ENCODE measurements at regions not wholly inside any gene's neighbourhood (a gene's known extent, or its start where the extent isn't known, plus 50 kb on each side); places are given as distances from the start of the nearest gene placed in this dataset.

DNA sequence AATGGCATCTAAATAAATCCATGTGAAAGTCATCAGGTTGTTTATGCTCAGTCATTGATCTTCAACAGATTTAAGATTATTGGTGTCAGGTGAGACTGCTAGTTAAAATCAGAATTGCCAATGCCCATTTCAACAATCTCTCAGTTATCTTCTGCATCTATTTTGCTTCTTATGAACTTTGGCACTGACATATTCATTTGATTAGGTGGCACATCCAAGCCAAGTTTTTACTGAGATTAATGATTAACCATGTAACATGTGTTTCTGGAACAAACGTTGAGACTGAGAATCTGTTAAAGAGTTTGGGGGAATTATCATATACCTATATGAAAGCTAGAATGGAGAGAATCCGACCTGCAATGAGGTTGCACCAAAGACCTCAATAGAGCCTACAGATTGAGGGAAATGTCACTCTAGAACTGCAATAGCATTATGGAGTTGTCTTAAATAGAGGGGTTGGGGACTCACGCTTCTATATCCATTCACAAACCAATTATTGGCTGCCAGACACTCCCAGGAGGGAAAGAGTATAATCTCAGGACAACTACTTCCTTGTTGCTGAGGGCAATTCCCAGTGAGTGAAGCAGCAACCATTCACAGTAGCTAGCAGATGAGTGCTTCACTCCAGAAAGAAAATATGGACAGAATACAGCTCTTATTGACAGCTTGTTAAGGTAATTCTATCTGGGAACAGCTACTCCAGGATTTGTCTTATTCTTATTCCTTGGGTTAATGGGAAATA is 891.3 kb downstream of the SQOR start:
- H3K9me3 Mint-ChIP-seq (ENCODE audit: low read depth), result peaks cover 3% of the 10 kb centered on the region
- no peaks in the 10 kb centered on the region for H3K27me3 Mint-ChIP-seq
- no peak overlapping the region for H3K27ac Mint-ChIP-seq
- no peak overlapping the region for H3K4me3 Mint-ChIP-seq (ENCODE audit: low read depth)
- no peak for DNase-seq (ENCODE audit: low spot score, unreplicated experiment)
- no peaks in the 10 kb centered on the region for H3K36me3 Mint-ChIP-seq (ENCODE audit: insufficient read depth)
- H3K4me1 Mint-ChIP-seq (ENCODE audit: low read depth), result no peaks in the 10 kb centered on the region
- TF ChIP-seq, protein P1, sequence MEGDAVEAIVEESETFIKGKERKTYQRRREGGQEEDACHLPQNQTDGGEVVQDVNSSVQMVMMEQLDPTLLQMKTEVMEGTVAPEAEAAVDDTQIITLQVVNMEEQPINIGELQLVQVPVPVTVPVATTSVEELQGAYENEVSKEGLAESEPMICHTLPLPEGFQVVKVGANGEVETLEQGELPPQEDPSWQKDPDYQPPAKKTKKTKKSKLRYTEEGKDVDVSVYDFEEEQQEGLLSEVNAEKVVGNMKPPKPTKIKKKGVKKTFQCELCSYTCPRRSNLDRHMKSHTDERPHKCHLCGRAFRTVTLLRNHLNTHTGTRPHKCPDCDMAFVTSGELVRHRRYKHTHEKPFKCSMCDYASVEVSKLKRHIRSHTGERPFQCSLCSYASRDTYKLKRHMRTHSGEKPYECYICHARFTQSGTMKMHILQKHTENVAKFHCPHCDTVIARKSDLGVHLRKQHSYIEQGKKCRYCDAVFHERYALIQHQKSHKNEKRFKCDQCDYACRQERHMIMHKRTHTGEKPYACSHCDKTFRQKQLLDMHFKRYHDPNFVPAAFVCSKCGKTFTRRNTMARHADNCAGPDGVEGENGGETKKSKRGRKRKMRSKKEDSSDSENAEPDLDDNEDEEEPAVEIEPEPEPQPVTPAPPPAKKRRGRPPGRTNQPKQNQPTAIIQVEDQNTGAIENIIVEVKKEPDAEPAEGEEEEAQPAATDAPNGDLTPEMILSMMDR (IDR thresholded peaks at IDR 0.05; ENCODE audit: unreplicated experiment), result no peak

DNA sequence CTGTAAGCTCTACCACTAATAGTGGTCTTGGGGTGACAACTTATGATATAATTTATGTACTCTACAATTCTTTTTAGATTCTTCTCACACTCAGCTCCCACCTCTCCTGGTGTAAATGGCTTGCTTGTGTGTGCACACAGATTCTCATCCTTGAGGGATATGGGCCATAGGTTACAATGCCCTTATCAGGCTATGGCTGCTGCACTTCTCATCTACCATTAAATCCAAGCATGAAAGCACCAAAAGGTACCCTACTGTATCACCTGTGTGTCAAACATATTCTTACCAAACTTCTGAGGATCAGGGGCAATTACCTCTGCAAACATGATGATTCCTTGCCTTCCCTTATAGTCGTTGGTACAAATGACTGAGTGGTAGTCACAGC is 891.9 kb downstream of the SQOR start:
- Mint-ChIP-seq H3K36me3 (ENCODE audit: insufficient read depth) (no peaks in the 10 kb centered on the region), H3K4me1 (ENCODE audit: low read depth) (no peaks in the 10 kb centered on the region), H3K9me3 (ENCODE audit: low read depth) (peaks cover 6% of the 10 kb centered on the region), H3K27ac (no peak overlapping the region), H3K27me3 (no peaks in the 10 kb centered on the region), H3K4me3 (ENCODE audit: low read depth) (no peak overlapping the region)
- TF ChIP-seq, protein P1 (IDR thresholded peaks at IDR 0.05; ENCODE audit: unreplicated experiment), result no peak
- DNase-seq (ENCODE audit: low spot score, unreplicated experiment), result no peak

DNA sequence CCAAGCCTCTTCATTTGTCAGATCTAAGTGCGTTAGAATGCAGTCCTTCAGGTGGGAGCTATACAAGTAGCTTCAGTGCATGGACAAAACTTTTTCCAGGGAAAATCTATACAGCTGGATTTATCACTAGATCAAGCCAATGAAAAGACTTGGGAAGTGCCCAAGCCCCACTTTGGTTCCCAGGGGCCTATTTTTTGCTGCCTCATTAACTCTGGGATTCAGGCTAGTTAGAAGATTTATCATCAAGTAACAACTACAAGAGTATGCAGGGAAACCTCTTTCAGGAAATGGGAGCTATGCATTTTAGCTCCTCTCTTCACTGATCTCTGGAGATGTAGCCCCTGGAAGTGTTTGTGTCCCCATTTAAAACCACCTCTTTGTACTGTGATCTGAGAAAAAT is 908.8 kb downstream of the SQOR start:
- peaks cover 12% of the 10 kb centered on the region for H3K9me3 Mint-ChIP-seq (ENCODE audit: low read depth)
- no peaks in the 10 kb centered on the region for H3K4me1 Mint-ChIP-seq (ENCODE audit: low read depth)
- no peak for DNase-seq (ENCODE audit: low spot score, unreplicated experiment)
- H3K4me3 Mint-ChIP-seq (ENCODE audit: low read depth), result no peak overlapping the region
- H3K27ac Mint-ChIP-seq, result no peak overlapping the region
- peaks cover 1% of the 10 kb centered on the region for H3K36me3 Mint-ChIP-seq (ENCODE audit: insufficient read depth)
- no peaks in the 10 kb centered on the region for H3K27me3 Mint-ChIP-seq
- TF ChIP-seq, protein P1 (IDR thresholded peaks at IDR 0.05; ENCODE audit: unreplicated experiment), result no peak

DNA sequence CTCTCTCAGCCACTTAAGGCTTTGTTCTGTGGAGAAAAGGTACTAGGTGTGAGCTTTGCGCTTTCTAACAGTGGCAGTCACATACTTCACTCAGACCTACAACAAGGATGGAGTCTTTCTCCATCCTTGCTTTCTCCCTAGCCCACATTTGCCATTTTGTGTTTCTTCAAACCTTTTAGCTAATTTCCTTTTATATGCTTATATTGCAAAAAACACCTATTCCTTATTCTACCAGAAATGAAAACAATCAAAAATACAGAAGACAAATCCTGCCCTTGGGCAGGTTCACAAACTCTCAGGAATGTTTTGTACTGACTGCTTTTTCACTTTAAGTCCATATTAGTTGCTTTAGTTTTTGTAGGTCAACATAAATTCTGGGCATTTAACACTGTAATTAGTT is 914.2 kb downstream of the SQOR start:
- H3K27me3 Mint-ChIP-seq, result no peaks in the 10 kb centered on the region
- H3K4me3 Mint-ChIP-seq (ENCODE audit: low read depth), result no peak overlapping the region
- no peaks in the 10 kb centered on the region for H3K36me3 Mint-ChIP-seq (ENCODE audit: insufficient read depth)
- H3K9me3 Mint-ChIP-seq (ENCODE audit: low read depth), result peaks cover 6% of the 10 kb centered on the region
- H3K4me1 Mint-ChIP-seq (ENCODE audit: low read depth), result no peaks in the 10 kb centered on the region
- DNase-seq (ENCODE audit: low spot score, unreplicated experiment), result no peak
- no peak overlapping the region for H3K27ac Mint-ChIP-seq
- TF ChIP-seq, protein P1 (IDR thresholded peaks at IDR 0.05; ENCODE audit: unreplicated experiment), result no peak

DNA sequence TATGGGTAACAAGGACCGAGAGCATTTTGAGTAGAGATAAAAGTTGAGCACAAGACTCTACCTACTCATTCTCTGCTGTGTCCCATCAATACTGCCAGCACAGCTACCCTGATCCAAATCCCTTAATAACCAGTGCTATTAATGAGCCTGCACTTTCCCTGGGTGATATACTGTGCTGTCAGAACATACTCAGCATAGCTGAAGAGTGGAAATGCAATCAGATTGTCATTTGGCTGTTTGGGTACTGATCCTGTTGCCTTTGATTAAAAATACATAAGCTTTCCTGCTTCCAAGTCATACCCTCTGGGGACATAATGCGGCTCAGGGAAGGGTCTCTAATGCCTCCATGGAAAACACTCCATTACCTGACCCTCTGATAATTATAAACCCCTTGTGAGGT is 917.5 kb downstream of the SQOR start:
- Mint-ChIP-seq H3K27me3 (no peaks in the 10 kb centered on the region), H3K4me3 (ENCODE audit: low read depth) (no peak overlapping the region), H3K4me1 (ENCODE audit: low read depth) (peaks cover 2% of the 10 kb centered on the region), H3K27ac (no peak overlapping the region), H3K9me3 (ENCODE audit: low read depth) (peaks cover 6% of the 10 kb centered on the region), H3K36me3 (ENCODE audit: insufficient read depth) (no peaks in the 10 kb centered on the region)
- TF ChIP-seq, protein P1 (IDR thresholded peaks at IDR 0.05; ENCODE audit: unreplicated experiment), result no peak
- no peak for DNase-seq (ENCODE audit: low spot score, unreplicated experiment)

Data from progenitor cell of endocrine pancreas (in vitro differentiated cells).